ENCODE measurements at regions not wholly inside any gene's neighbourhood (a gene's known extent, or its start where the extent isn't known, plus 50 kb on each side); places are given as distances from the start of the nearest gene placed in this dataset.

DNA sequence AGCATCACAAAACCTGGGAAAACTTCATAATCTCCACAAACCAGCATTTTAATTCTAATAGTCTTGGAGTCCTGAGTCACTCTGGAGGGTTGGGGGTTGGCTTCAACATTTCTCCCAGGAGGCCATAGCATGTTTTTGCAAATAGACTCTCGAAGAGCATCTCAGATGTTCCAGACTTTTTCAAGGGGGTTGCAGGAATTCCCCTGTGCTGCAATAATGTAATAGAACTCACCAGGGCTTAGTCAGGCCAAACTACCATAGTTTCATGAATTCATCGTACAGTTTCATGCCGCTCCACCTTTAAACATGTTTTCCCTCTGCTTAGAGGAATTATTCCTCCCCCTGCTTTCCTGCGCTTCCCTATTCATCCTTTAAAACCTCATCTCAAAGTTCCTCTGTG lies 499.5 kb upstream of the KLF4 start:
- Histone ChIP-seq H3K36me3 (replicated peaks; ENCODE audit: low read depth, low read length) (no peaks in the 10 kb centered on the region), H3K27ac (ENCODE audit: low read length) (no peak overlapping the region), H3K9ac (ENCODE audit: low read length) (no peak overlapping the region), H3K27me3 (ENCODE audit: low read depth, low read length) (0 out of 2 replicates have a peak, but pooled peaks cover 3% of the 10 kb centered on the region), H3K4me2 (ENCODE audit: low read length) (no peak overlapping the region), H3K9me3 (ENCODE audit: insufficient read depth, low read length) (no peaks in the 10 kb centered on the region), H3K4me3 (ENCODE audit: low read length) (no peak overlapping the region), H3K4me1 (ENCODE audit: low read length) (no peaks in the 10 kb centered on the region), H4K20me1 (ENCODE audit: insufficient read depth, low read length) (no peaks in the 10 kb centered on the region), H2AFZ (ENCODE audit: low read depth, low read length) (no peak overlapping the region), H3K79me2 (ENCODE audit: low read length) (no peaks in the 10 kb centered on the region)
- TF ChIP-seq, protein P1, sequence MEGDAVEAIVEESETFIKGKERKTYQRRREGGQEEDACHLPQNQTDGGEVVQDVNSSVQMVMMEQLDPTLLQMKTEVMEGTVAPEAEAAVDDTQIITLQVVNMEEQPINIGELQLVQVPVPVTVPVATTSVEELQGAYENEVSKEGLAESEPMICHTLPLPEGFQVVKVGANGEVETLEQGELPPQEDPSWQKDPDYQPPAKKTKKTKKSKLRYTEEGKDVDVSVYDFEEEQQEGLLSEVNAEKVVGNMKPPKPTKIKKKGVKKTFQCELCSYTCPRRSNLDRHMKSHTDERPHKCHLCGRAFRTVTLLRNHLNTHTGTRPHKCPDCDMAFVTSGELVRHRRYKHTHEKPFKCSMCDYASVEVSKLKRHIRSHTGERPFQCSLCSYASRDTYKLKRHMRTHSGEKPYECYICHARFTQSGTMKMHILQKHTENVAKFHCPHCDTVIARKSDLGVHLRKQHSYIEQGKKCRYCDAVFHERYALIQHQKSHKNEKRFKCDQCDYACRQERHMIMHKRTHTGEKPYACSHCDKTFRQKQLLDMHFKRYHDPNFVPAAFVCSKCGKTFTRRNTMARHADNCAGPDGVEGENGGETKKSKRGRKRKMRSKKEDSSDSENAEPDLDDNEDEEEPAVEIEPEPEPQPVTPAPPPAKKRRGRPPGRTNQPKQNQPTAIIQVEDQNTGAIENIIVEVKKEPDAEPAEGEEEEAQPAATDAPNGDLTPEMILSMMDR (IDR thresholded peaks at IDR 0.05; ENCODE audit: low read depth, low read length) = no peak
- TF ChIP-seq EZH2phosphoT487 (IDR thresholded peaks at IDR 0.05; ENCODE audit: low read depth) = no peak

DNA sequence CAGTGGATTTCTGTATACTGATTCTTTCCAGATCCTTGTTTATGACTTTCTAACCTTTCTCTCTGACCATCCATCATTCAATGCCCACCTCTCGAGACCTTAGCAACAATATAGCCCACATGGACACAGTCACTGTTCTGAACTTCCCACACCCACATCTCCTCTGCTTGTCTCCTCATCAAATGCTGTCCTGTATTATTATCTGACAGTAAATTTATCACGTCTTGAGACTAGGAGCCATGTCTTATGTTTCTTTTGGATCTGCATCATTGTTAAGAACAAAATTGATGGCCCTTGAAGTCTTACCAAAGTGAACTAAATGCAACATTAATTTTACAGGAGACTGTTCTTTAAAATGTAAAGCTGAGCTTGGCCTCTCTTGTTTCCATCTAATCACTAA lies 495.4 kb upstream of the KLF4 start:
- Histone ChIP-seq H3K9me3 (ENCODE audit: insufficient read depth, low read length) (no peaks in the 10 kb centered on the region), H3K27ac (ENCODE audit: low read length) (no peak overlapping the region), H2AFZ (ENCODE audit: low read depth, low read length) (no peak overlapping the region), H3K27me3 (ENCODE audit: low read depth, low read length) (0 out of 2 replicates have a peak, but pooled peaks cover 3% of the 10 kb centered on the region), H3K4me3 (ENCODE audit: low read length) (no peak overlapping the region), H3K36me3 (replicated peaks; ENCODE audit: low read depth, low read length) (no peaks in the 10 kb centered on the region), H4K20me1 (ENCODE audit: insufficient read depth, low read length) (no peaks in the 10 kb centered on the region), H3K4me2 (ENCODE audit: low read length) (no peak overlapping the region), H3K79me2 (ENCODE audit: low read length) (no peaks in the 10 kb centered on the region), H3K9ac (ENCODE audit: low read length) (no peak overlapping the region), H3K4me1 (ENCODE audit: low read length) (no peaks in the 10 kb centered on the region)
- TF ChIP-seq EZH2phosphoT487 (IDR thresholded peaks at IDR 0.05; ENCODE audit: low read depth) = no peak
- TF ChIP-seq, protein P1 (IDR thresholded peaks at IDR 0.05; ENCODE audit: low read depth, low read length) = no peak

DNA sequence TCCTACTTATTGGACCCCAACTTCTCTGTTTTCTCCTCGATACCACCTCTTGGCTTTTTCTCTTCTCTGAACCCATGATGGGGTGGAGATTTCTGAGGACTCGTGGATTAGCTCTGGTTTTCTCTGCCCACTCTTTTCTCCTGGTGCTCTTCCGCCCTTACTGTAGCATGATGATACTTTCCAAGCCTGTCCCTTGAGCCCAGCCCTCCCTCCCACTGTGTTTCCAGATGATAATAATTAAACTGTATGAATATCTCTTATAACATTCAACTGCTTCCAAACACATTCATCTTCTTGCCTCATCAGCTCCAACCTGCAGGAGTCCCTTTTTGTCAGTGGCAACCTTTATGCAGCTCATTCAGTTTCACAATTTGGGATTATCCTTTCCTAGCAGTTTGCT lies 494.2 kb upstream of the KLF4 start:
- TF ChIP-seq, protein P1 (IDR thresholded peaks at IDR 0.05; ENCODE audit: low read depth, low read length) = no peak
- no peak for TF ChIP-seq EZH2phosphoT487 (IDR thresholded peaks at IDR 0.05; ENCODE audit: low read depth)
- H2AFZ ChIP-seq (ENCODE audit: low read depth, low read length) = no peak overlapping the region
- H4K20me1 ChIP-seq (ENCODE audit: insufficient read depth, low read length) = no peaks in the 10 kb centered on the region
- H3K9ac ChIP-seq (ENCODE audit: low read length) = no peak overlapping the region
- H3K4me2 ChIP-seq (ENCODE audit: low read length) = no peak overlapping the region
- H3K79me2 ChIP-seq (ENCODE audit: low read length) = no peaks in the 10 kb centered on the region
- H3K9me3 ChIP-seq (ENCODE audit: insufficient read depth, low read length) = no peaks in the 10 kb centered on the region
- no peak overlapping the region for H3K4me3 ChIP-seq (ENCODE audit: low read length)
- H3K27me3 ChIP-seq (ENCODE audit: low read depth, low read length) = 0 out of 2 replicates have a peak, but pooled peaks cover 3% of the 10 kb centered on the region
- H3K4me1 ChIP-seq (ENCODE audit: low read length) = no peaks in the 10 kb centered on the region
- no peaks in the 10 kb centered on the region for H3K36me3 ChIP-seq (replicated peaks; ENCODE audit: low read depth, low read length)
- H3K27ac ChIP-seq (ENCODE audit: low read length) = no peak overlapping the region

DNA sequence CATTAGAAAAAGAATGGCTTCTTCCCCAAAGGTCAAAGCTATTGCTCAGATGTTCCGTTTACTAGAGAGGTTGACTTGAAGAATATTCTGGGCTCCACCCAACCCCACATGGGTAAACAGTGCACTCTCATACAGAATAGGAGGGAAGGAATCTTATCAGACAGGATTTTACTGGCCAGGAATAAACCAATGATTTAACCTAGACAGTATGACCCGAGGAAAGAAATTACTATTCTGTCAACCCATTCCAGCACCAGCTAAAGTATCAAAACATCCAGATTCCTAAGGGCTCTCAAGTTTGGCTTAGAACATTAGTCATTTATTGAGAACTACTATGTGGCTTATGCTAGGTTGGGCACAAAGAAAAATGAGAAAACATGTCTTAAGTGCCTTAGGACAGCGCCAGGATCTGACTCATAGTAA lies 493.6 kb upstream of the KLF4 start:
- Histone ChIP-seq H3K4me2 (ENCODE audit: low read length) (no peak overlapping the region), H4K20me1 (ENCODE audit: insufficient read depth, low read length) (no peaks in the 10 kb centered on the region), H3K9me3 (ENCODE audit: insufficient read depth, low read length) (no peaks in the 10 kb centered on the region), H3K27ac (ENCODE audit: low read length) (no peak overlapping the region), H3K27me3 (ENCODE audit: low read depth, low read length) (0 out of 2 replicates have a peak, but pooled peaks cover 3% of the 10 kb centered on the region), H3K79me2 (ENCODE audit: low read length) (no peaks in the 10 kb centered on the region), H2AFZ (ENCODE audit: low read depth, low read length) (no peak overlapping the region), H3K4me3 (ENCODE audit: low read length) (no peak overlapping the region), H3K9ac (ENCODE audit: low read length) (no peak overlapping the region), H3K36me3 (replicated peaks; ENCODE audit: low read depth, low read length) (no peaks in the 10 kb centered on the region), H3K4me1 (ENCODE audit: low read length) (no peaks in the 10 kb centered on the region)
- TF ChIP-seq EZH2phosphoT487 (IDR thresholded peaks at IDR 0.05; ENCODE audit: low read depth) = no peak
- TF ChIP-seq, protein P1 (IDR thresholded peaks at IDR 0.05; ENCODE audit: low read depth, low read length) = no peak
